ENCODE measurements at regions not wholly inside any gene's neighbourhood (a gene's known extent, or its start where the extent isn't known, plus 50 kb on each side); places are given as distances from the start of the nearest gene placed in this dataset.

DNA sequence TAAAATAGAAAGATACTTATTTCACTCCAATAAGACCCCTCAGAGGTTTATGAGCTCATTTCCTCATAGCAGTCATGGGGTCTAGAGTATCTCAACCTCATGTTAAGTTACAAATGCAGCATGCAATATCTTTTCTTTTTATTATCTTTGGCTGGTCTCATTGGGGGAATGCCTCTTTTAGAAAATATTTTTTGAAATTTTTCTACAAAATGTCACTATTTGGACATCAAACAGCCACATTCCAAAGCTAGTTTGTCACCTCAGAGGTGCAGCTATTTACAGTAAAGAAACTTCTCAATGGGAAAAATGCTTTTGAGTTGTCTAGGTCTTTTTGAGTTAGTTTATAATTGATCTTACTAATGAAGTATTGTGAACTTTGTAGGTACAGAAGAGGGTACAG lies 370.7 kb upstream of the LRATD1 start:
- no peak overlapping the region for H3K27ac ChIP-seq (ENCODE audit: insufficient read length, low read depth, low read length)

More for the DNA sequence above, 370.7 kb upstream of the LRATD1 start:
- Mint-ChIP-seq H3K27me3 (ENCODE audit: low read depth) (peaks cover 2% of the 10 kb centered on the region; the same call in 1 of the 2 replicates), H3K36me3 (ENCODE audit: insufficient read depth in 1 of 3, low read depth in 3 of 3) (no peaks in the 10 kb centered on the region), H3K9me3 (no peaks in the 10 kb centered on the region), H3K4me3 (no peak overlapping the region), H3K27ac (no peak overlapping the region), H3K4me1 (peaks cover 2 to 6% of the 10 kb centered on the region in 2 experiments; a peak in 2 of 4 replicates)
- no peak for DNase-seq
- Histone ChIP-seq H3K18ac (ENCODE audit: insufficient read length, low read depth, low read length) (no peak overlapping the region), H4K20me1 (ENCODE audit: control insufficient read depth, insufficient read depth, insufficient read length) (no peaks in the 10 kb centered on the region), H2BK5ac (ENCODE audit: insufficient read length, low read length) (no peak overlapping the region), H3K9me3 (ENCODE audit: control insufficient read depth, low read depth, low read length) (no peaks in the 10 kb centered on the region), H2AK5ac (ENCODE audit: insufficient read length, low read length) (no peak overlapping the region), H3K79me1 (ENCODE audit: insufficient read depth, low read depth, low read length, poor library complexity, severe bottlenecking) (no peaks in the 10 kb centered on the region), H4K5ac (ENCODE audit: insufficient read length, low read depth, low read length) (no peak overlapping the region), H2BK12ac (ENCODE audit: insufficient read length, low read depth, low read length) (no peak overlapping the region), H2AFZ (ENCODE audit: low read length) (no peak overlapping the region), H3K4me2 (ENCODE audit: insufficient read depth, insufficient read length, low read length) (no peak overlapping the region), H3T11ph (ENCODE audit: low read length) (no peak overlapping the region), H3K4ac (ENCODE audit: low read depth, low read length) (no peak overlapping the region), H4K8ac (replicated peaks; ENCODE audit: insufficient read length, low read depth, low read length) (no peak overlapping the region), H3K56ac (ENCODE audit: insufficient read length, low read depth, low read length) (no peak overlapping the region), H2BK15ac (ENCODE audit: low read depth, low read length) (no peak overlapping the region), H4K91ac (ENCODE audit: insufficient read length, low read depth, low read length) (no peak overlapping the region), H3K9ac (ENCODE audit: extremely low read depth, insufficient read length, low read length) (no peak overlapping the region), H3K4me1 (ENCODE audit: insufficient read depth, low read length) (no peaks in the 10 kb centered on the region; the same call in 1 of the 2 replicates), H3K23ac (ENCODE audit: insufficient read length, low read depth, low read length) (no peak overlapping the region), H3K79me2 (ENCODE audit: insufficient read depth, low read length) (no peaks in the 10 kb centered on the region), H3K27me3 (ENCODE audit: insufficient read depth, low read length) (no peaks in the 10 kb centered on the region), H2BK120ac (ENCODE audit: low read depth, low read length, poor library complexity, severe bottlenecking) (no peak overlapping the region), H2BK20ac (ENCODE audit: low read depth, low read length, poor library complexity, severe bottlenecking) (no peak overlapping the region), H3K23me2 (ENCODE audit: insufficient read length, low read depth, low read length, poor library complexity, severe bottlenecking) (no peaks in the 10 kb centered on the region), H3K14ac (ENCODE audit: insufficient read depth, low read length) (no peak overlapping the region)
- TF ChIP-seq, protein P1, sequence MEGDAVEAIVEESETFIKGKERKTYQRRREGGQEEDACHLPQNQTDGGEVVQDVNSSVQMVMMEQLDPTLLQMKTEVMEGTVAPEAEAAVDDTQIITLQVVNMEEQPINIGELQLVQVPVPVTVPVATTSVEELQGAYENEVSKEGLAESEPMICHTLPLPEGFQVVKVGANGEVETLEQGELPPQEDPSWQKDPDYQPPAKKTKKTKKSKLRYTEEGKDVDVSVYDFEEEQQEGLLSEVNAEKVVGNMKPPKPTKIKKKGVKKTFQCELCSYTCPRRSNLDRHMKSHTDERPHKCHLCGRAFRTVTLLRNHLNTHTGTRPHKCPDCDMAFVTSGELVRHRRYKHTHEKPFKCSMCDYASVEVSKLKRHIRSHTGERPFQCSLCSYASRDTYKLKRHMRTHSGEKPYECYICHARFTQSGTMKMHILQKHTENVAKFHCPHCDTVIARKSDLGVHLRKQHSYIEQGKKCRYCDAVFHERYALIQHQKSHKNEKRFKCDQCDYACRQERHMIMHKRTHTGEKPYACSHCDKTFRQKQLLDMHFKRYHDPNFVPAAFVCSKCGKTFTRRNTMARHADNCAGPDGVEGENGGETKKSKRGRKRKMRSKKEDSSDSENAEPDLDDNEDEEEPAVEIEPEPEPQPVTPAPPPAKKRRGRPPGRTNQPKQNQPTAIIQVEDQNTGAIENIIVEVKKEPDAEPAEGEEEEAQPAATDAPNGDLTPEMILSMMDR (conservative IDR thresholded peaks at IDR 0.05): no peak
